Neural progenitor cell (in vitro differentiated cells): ENCODE measurements at regions not wholly inside any gene's neighbourhood (a gene's known extent, or its start where the extent isn't known, plus 50 kb on each side); places are given as distances from the start of the nearest gene placed in this dataset.

ENCODE experiments used
- DNase-seq: peaks from one replicate; pipeline ENCODE4 v3.0.0-alpha.2; 2016; ENCODE audit warnings: low spot score
- H2AFZ ChIP-seq: fragments of 200-600 bp; sonication (generic); replicated peaks from 2 replicates; pipeline ENCODE4 v1.6.1; 2016; ENCODE audit warnings: antibody characterized with exemption
- H3F3A ChIP-seq: fragments of 200-600 bp; sonication (generic); 2 replicates; pipeline ENCODE4 v1.6.1; 2016; ENCODE audit warnings: antibody characterized with exemption, low read depth
- H3K27ac ChIP-seq: fragments of 200-600 bp; sonication (generic); 2 replicates; pipeline ENCODE4 v1.5.1; 2016; ENCODE audit warnings: mild to moderate bottlenecking
- H3K27me3 ChIP-seq: fragments of 200-600 bp; sonication (generic); 2 replicates; pipeline ENCODE4 v1.6.1; 2016; ENCODE audit warnings: mild to moderate bottlenecking, moderate library complexity
- H3K36me3 ChIP-seq: fragments of 200-600 bp; sonication (generic); 2 replicates; pipeline ENCODE4 v1.5.1; 2016
- H3K4me1 ChIP-seq: fragments of 200-600 bp; sonication (generic); 2 replicates; pipeline ENCODE4 v1.6.1; 2016; ENCODE audit warnings: mixed run types
- H3K4me2 ChIP-seq: fragments of 200-600 bp; sonication (generic); 2 replicates; pipeline ENCODE4 v1.6.1; 2016
- H3K4me3 ChIP-seq: fragments of 200-600 bp; sonication (generic); 2 replicates; pipeline ENCODE4 v1.5.1; 2016
- H3K79me2 ChIP-seq: fragments of 200-600 bp; sonication (generic); 2 replicates; pipeline ENCODE4 v1.6.1; 2016; ENCODE audit warnings: low read depth
- H3K9ac ChIP-seq: fragments of 200-600 bp; sonication (generic); 2 replicates; pipeline ENCODE4 v1.6.1; 2016
- H3K9me3 ChIP-seq: fragments of 200-600 bp; sonication (generic); 2 replicates; pipeline ENCODE4 v1.5.1; 2016; ENCODE audit warnings: low read depth
- H4K20me1 ChIP-seq: fragments of 200-600 bp; sonication (generic); 2 replicates; pipeline ENCODE4 v1.6.1; 2016; ENCODE audit warnings: low read depth
- H3K27ac Mint-ChIP-seq: 3 replicates; pipeline ENCODE4 v1.8.0; 2021; ENCODE audit warnings: mixed read lengths
- H3K27me3 Mint-ChIP-seq: 2 replicates; pipeline ENCODE4 v1.8.0; 2022; ENCODE audit warnings: low read depth, mild to moderate bottlenecking, inconsistent platforms, moderate library complexity, mixed read lengths; ENCODE audit not compliant: insufficient read depth
- H3K36me3 Mint-ChIP-seq: 3 replicates; pipeline ENCODE4 v1.8.0; 2021; ENCODE audit warnings: mixed read lengths
- H3K4me1 Mint-ChIP-seq: 3 replicates; pipeline ENCODE4 v1.8.0; 2021; ENCODE audit warnings: mixed read lengths
- H3K4me3 Mint-ChIP-seq: 3 replicates; pipeline ENCODE4 v1.8.0; 2021; ENCODE audit warnings: mild to moderate bottlenecking, moderate library complexity, mixed read lengths
- H3K9me3 Mint-ChIP-seq: 3 replicates; pipeline ENCODE4 v1.8.0; 2020; ENCODE audit warnings: mixed read lengths
- CTCF ChIP-seq: fragments of 200-600 bp; sonication (generic); IDR thresholded peaks from 2 replicates; pipeline ENCODE4 v1.5.1; 2017; ENCODE audit warnings: antibody characterized with exemption, mild to moderate bottlenecking
- EZH2 ChIP-seq: fragments of 200-600 bp; sonication (generic); IDR thresholded peaks from 2 replicates; pipeline ENCODE4 v1.6.1; 2017; ENCODE audit warnings: antibody characterized with exemption, mild to moderate bottlenecking, moderate library complexity
- EZH2phosphoT487 ChIP-seq: fragments of 200-600 bp; sonication (generic); IDR thresholded peaks from 2 replicates; pipeline ENCODE4 v1.6.1; 2017; ENCODE audit warnings: antibody characterized with exemption

- peaks cover 2% of the 10 kb centered on the region for H3K9me3 Mint-ChIP-seq
- no peaks in the 10 kb centered on the region for H3K36me3 ChIP-seq
- no peak overlapping the region for H3K4me3 Mint-ChIP-seq
- no peaks in the 10 kb centered on the region for H3K79me2 ChIP-seq
- no peak for DNase-seq
- peaks cover 11% of the 10 kb centered on the region for H3K27me3 Mint-ChIP-seq
- H3K27me3 ChIP-seq: no peaks in the 10 kb centered on the region
- peaks cover 40% of the 10 kb centered on the region for H3K4me1 Mint-ChIP-seq
- H3K4me3 ChIP-seq: no peak overlapping the region
- no peak overlapping the region for H2AFZ ChIP-seq
- H3F3A ChIP-seq: no peaks in the 10 kb centered on the region
- H3K4me2 ChIP-seq: no peak overlapping the region
- TF ChIP-seq EZH2phosphoT487 (no peak), CTCF (no peak), EZH2 (no peak)
- H3K36me3 Mint-ChIP-seq: no peaks in the 10 kb centered on the region
- no peaks in the 10 kb centered on the region for H4K20me1 ChIP-seq
- no peak overlapping the region for H3K27ac Mint-ChIP-seq
- no peak overlapping the region for H3K9ac ChIP-seq
- peaks cover 19% of the 10 kb centered on the region for H3K4me1 ChIP-seq
- H3K9me3 ChIP-seq: no peaks in the 10 kb centered on the region
- no peak overlapping the region for H3K27ac ChIP-seq
These were observed 163.3 kb downstream of the RHOU start for GRCh38 chr1:228898582-228898992.

GRCh38 chr1:228899421-228899956 lies 164.2 kb downstream of the RHOU start:
- Histone ChIP-seq H3K36me3 (no peaks in the 10 kb centered on the region), H3K9me3 (no peaks in the 10 kb centered on the region), H3K27ac (no peak overlapping the region), H3K9ac (no peak overlapping the region), H3K4me3 (no peak overlapping the region), H2AFZ (no peak overlapping the region), H3F3A (no peaks in the 10 kb centered on the region), H3K4me2 (no peak overlapping the region), H4K20me1 (no peaks in the 10 kb centered on the region), H3K4me1 (peaks cover 21% of the 10 kb centered on the region), H3K27me3 (no peaks in the 10 kb centered on the region), H3K79me2 (no peaks in the 10 kb centered on the region)
- H3K27ac Mint-ChIP-seq: no peak overlapping the region
- H3K27me3 Mint-ChIP-seq: peaks cover 10% of the 10 kb centered on the region
- H3K36me3 Mint-ChIP-seq: no peaks in the 10 kb centered on the region
- peaks cover 44% of the 10 kb centered on the region for H3K4me1 Mint-ChIP-seq
- no peak for DNase-seq
- no peak for TF ChIP-seq EZH2phosphoT487
- no peaks in the 10 kb centered on the region for H3K9me3 Mint-ChIP-seq
- H3K4me3 Mint-ChIP-seq: no peak overlapping the region

- Histone ChIP-seq H3K4me1 (peaks cover 21% of the 10 kb centered on the region), H4K20me1 (no peaks in the 10 kb centered on the region), H3K79me2 (no peaks in the 10 kb centered on the region), H3K27ac (no peak overlapping the region), H3K27me3 (no peaks in the 10 kb centered on the region), H3K9ac (no peak overlapping the region), H3K9me3 (no peaks in the 10 kb centered on the region), H3K4me2 (no peak overlapping the region), H3K36me3 (no peaks in the 10 kb centered on the region), H2AFZ (peak overlapping the region; percentile 79), H3K4me3 (no peak overlapping the region), H3F3A (no peaks in the 10 kb centered on the region)
- no peaks in the 10 kb centered on the region for H3K9me3 Mint-ChIP-seq
- peak overlapping the region; percentile 33 for H3K4me3 Mint-ChIP-seq
- DNase-seq: no peak
- peaks cover 10% of the 10 kb centered on the region for H3K27me3 Mint-ChIP-seq
- TF ChIP-seq CTCF (no peak), EZH2phosphoT487 (no peak), EZH2 (no peak)
- no peak overlapping the region for H3K27ac Mint-ChIP-seq
- H3K36me3 Mint-ChIP-seq: no peaks in the 10 kb centered on the region
- H3K4me1 Mint-ChIP-seq: peaks cover 44% of the 10 kb centered on the region
These were observed 165.0 kb downstream of the RHOU start for GRCh38 chr1:228900099-228900885.

- H3K4me1 ChIP-seq: peaks cover 21% of the 10 kb centered on the region
- no peaks in the 10 kb centered on the region for H3K36me3 ChIP-seq
- Mint-ChIP-seq H3K27me3 (peaks cover 10% of the 10 kb centered on the region), H3K4me1 (peaks cover 45% of the 10 kb centered on the region), H3K36me3 (no peaks in the 10 kb centered on the region), H3K4me3 (no peak overlapping the region), H3K27ac (no peak overlapping the region), H3K9me3 (no peaks in the 10 kb centered on the region)
- no peak for DNase-seq
- H4K20me1 ChIP-seq: no peaks in the 10 kb centered on the region
- H3K4me2 ChIP-seq: no peak overlapping the region
- no peak overlapping the region for H3K27ac ChIP-seq
- H3F3A ChIP-seq: no peaks in the 10 kb centered on the region
- H3K9me3 ChIP-seq: no peaks in the 10 kb centered on the region
- TF ChIP-seq EZH2phosphoT487 (no peak), CTCF (no peak), EZH2 (no peak)
- no peaks in the 10 kb centered on the region for H3K79me2 ChIP-seq
- H3K9ac ChIP-seq: no peak overlapping the region
- no peaks in the 10 kb centered on the region for H3K27me3 ChIP-seq
- H2AFZ ChIP-seq: no peak overlapping the region
- no peak overlapping the region for H3K4me3 ChIP-seq
These were observed 165.7 kb downstream of the RHOU start for GRCh38 chr1:228900886-228901392.
